ENCODE measurements at regions not wholly inside any gene's neighbourhood (a gene's known extent, or its start where the extent isn't known, plus 50 kb on each side); places are given as distances from the start of the nearest gene placed in this dataset.
A peak's percentile ranks its signal among the peaks of the same experiment; 100 is the strongest.

GRCh38 chr16:63050391-63050790 lies 1014.2 kb upstream of the CDH8 start:
- no peak for TF ChIP-seq POLR2AphosphoS5 (IDR thresholded peaks at IDR 0.05; ENCODE audit: borderline replicate concordance, low read depth, low read length)
- no peak for TF ChIP-seq FOXP2 (optimal IDR thresholded peaks at IDR 0.05; ENCODE audit: control extremely low read depth, extremely low read length, insufficient read depth)
- no peak for TF ChIP-seq EZH2 (IDR thresholded peaks at IDR 0.05)
- H3K36me3 ChIP-seq (ENCODE audit: insufficient read depth, low read length): no peaks in the 10 kb centered on the region
- no peak for DNase-seq (ENCODE audit: low read depth, low spot score)

GRCh38 chr16:63038397-63039106 lies 1002.3 kb upstream of the CDH8 start:
- H3K9me3 ChIP-seq (ENCODE audit: low read depth, low read length): no peaks in the 10 kb centered on the region
- no peak for DNase-seq (ENCODE audit: low read depth, low spot score)
- no peak overlapping the region for H3K27ac ChIP-seq
- TF ChIP-seq FOXP2 (optimal IDR thresholded peaks at IDR 0.05; ENCODE audit: control extremely low read depth, extremely low read length, insufficient read depth) (no peak), EZH2 (IDR thresholded peaks at IDR 0.05) (no peak), POLR2AphosphoS5 (IDR thresholded peaks at IDR 0.05; ENCODE audit: borderline replicate concordance, low read depth, low read length) (no peak)
- no peak overlapping the region for H3K4me3 ChIP-seq
- H3K9ac ChIP-seq (ENCODE audit: insufficient read length): no peak overlapping the region
- H3K36me3 ChIP-seq (ENCODE audit: insufficient read depth, low read length): no peaks in the 10 kb centered on the region

More at GRCh38 chr16:63050391-63050790, 1014.2 kb upstream of the CDH8 start:
- Histone ChIP-seq H3K9me3 (ENCODE audit: low read depth, low read length) (no peaks in the 10 kb centered on the region), H3K27ac (no peak overlapping the region), H3K4me3 (no peak overlapping the region), H3K9ac (ENCODE audit: insufficient read length) (no peak overlapping the region)

GRCh38 chr16:63037761-63038396 lies 1001.6 kb upstream of the CDH8 start:
- H3K9me3 ChIP-seq (ENCODE audit: low read depth, low read length): no peaks in the 10 kb centered on the region

GRCh38 chr16:63018581-63019223 lies 982.5 kb upstream of the CDH8 start:
- TF ChIP-seq EZH2 (IDR thresholded peaks at IDR 0.05) (no peak), POLR2AphosphoS5 (IDR thresholded peaks at IDR 0.05; ENCODE audit: borderline replicate concordance, low read depth, low read length) (no peak), FOXP2 (optimal IDR thresholded peaks at IDR 0.05; ENCODE audit: control extremely low read depth, extremely low read length, insufficient read depth) (no peak)
- DNase-seq (ENCODE audit: low read depth, low spot score): no peak

More at GRCh38 chr16:63037761-63038396, 1001.6 kb upstream of the CDH8 start:
- Histone ChIP-seq H3K36me3 (ENCODE audit: insufficient read depth, low read length) (no peaks in the 10 kb centered on the region), H3K27ac (no peak overlapping the region), H3K4me3 (no peak overlapping the region), H3K9ac (ENCODE audit: insufficient read length) (no peak overlapping the region)
- DNase-seq (ENCODE audit: low read depth, low spot score): no peak
- no peak for TF ChIP-seq EZH2 (IDR thresholded peaks at IDR 0.05)
- no peak for TF ChIP-seq FOXP2 (optimal IDR thresholded peaks at IDR 0.05; ENCODE audit: control extremely low read depth, extremely low read length, insufficient read depth)
- no peak for TF ChIP-seq POLR2AphosphoS5 (IDR thresholded peaks at IDR 0.05; ENCODE audit: borderline replicate concordance, low read depth, low read length)

GRCh38 chr16:63008688-63009087 lies 972.5 kb upstream of the CDH8 start:
- no peak for DNase-seq (ENCODE audit: low read depth, low spot score)
- Histone ChIP-seq H3K27ac (no peak overlapping the region), H3K4me3 (no peak overlapping the region), H3K9ac (ENCODE audit: insufficient read length) (no peak overlapping the region), H3K9me3 (ENCODE audit: low read depth, low read length) (no peaks in the 10 kb centered on the region), H3K36me3 (ENCODE audit: insufficient read depth, low read length) (no peaks in the 10 kb centered on the region)
- TF ChIP-seq FOXP2 (optimal IDR thresholded peaks at IDR 0.05; ENCODE audit: control extremely low read depth, extremely low read length, insufficient read depth) (no peak), POLR2AphosphoS5 (IDR thresholded peaks at IDR 0.05; ENCODE audit: borderline replicate concordance, low read depth, low read length) (no peak), EZH2 (IDR thresholded peaks at IDR 0.05) (no peak)

More at GRCh38 chr16:63018581-63019223, 982.5 kb upstream of the CDH8 start:
- H3K36me3 ChIP-seq (ENCODE audit: insufficient read depth, low read length): no peaks in the 10 kb centered on the region
- H3K9me3 ChIP-seq (ENCODE audit: low read depth, low read length): no peaks in the 10 kb centered on the region
- no peak overlapping the region for H3K9ac ChIP-seq (ENCODE audit: insufficient read length)
- H3K4me3 ChIP-seq: no peak overlapping the region
- no peak overlapping the region for H3K27ac ChIP-seq

GRCh38 chr16:63005356-63005755 lies 969.1 kb upstream of the CDH8 start:
- DNase-seq (ENCODE audit: low read depth, low spot score): no peak

GRCh38 chr16:62989480-62989879 lies 953.2 kb upstream of the CDH8 start:
- no peak overlapping the region for H3K9ac ChIP-seq (ENCODE audit: insufficient read length)
- no peak overlapping the region for H3K27ac ChIP-seq
- peak; percentile 5 for DNase-seq (ENCODE audit: low read depth, low spot score)
- no peaks in the 10 kb centered on the region for H3K36me3 ChIP-seq (ENCODE audit: insufficient read depth, low read length)
- TF ChIP-seq POLR2AphosphoS5 (IDR thresholded peaks at IDR 0.05; ENCODE audit: borderline replicate concordance, low read depth, low read length) (no peak), FOXP2 (optimal IDR thresholded peaks at IDR 0.05; ENCODE audit: control extremely low read depth, extremely low read length, insufficient read depth) (no peak), EZH2 (IDR thresholded peaks at IDR 0.05) (no peak)
- H3K4me3 ChIP-seq: no peak overlapping the region
- H3K9me3 ChIP-seq (ENCODE audit: low read depth, low read length): no peaks in the 10 kb centered on the region

More at GRCh38 chr16:63005356-63005755, 969.1 kb upstream of the CDH8 start:
- H3K27ac ChIP-seq: no peak overlapping the region
- H3K4me3 ChIP-seq: no peak overlapping the region
- H3K9ac ChIP-seq (ENCODE audit: insufficient read length): no peak overlapping the region
- H3K36me3 ChIP-seq (ENCODE audit: insufficient read depth, low read length): no peaks in the 10 kb centered on the region
- no peaks in the 10 kb centered on the region for H3K9me3 ChIP-seq (ENCODE audit: low read depth, low read length)
- TF ChIP-seq POLR2AphosphoS5 (IDR thresholded peaks at IDR 0.05; ENCODE audit: borderline replicate concordance, low read depth, low read length) (no peak), FOXP2 (optimal IDR thresholded peaks at IDR 0.05; ENCODE audit: control extremely low read depth, extremely low read length, insufficient read depth) (no peak), EZH2 (IDR thresholded peaks at IDR 0.05) (no peak)

GRCh38 chr16:62985722-62986121 lies 949.5 kb upstream of the CDH8 start:
- H3K9me3 ChIP-seq (ENCODE audit: low read depth, low read length): no peaks in the 10 kb centered on the region
- TF ChIP-seq FOXP2 (optimal IDR thresholded peaks at IDR 0.05; ENCODE audit: control extremely low read depth, extremely low read length, insufficient read depth) (no peak), POLR2AphosphoS5 (IDR thresholded peaks at IDR 0.05; ENCODE audit: borderline replicate concordance, low read depth, low read length) (no peak), EZH2 (IDR thresholded peaks at IDR 0.05) (no peak)
- no peaks in the 10 kb centered on the region for H3K36me3 ChIP-seq (ENCODE audit: insufficient read depth, low read length)
- no peak overlapping the region for H3K9ac ChIP-seq (ENCODE audit: insufficient read length)
- H3K4me3 ChIP-seq: no peak overlapping the region
- no peak overlapping the region for H3K27ac ChIP-seq
- no peak for DNase-seq (ENCODE audit: low read depth, low spot score)

Data from SK-N-MC (cell line).